ENCODE measurements at regions not wholly inside any gene's neighbourhood (a gene's known extent, or its start where the extent isn't known, plus 50 kb on each side); places are given as distances from the start of the nearest gene placed in this dataset.

GRCh38 chr5:164073081-164073480 lies 567.7 kb downstream of the MAT2B start:
- no peak for TF ChIP-seq CTCF (IDR thresholded peaks at IDR 0.05; ENCODE audit: extremely low read depth, insufficient read depth, missing control alignments)
- no peak for DNase-seq (ENCODE audit: low spot score)
- in situ Hi-C loops (cut with MboI; ENCODE audit: low pct_unique_long_range_greater_than_20kb, low sequenced_read_pairs, unreplicated experiment) = no loop called here

DNA sequence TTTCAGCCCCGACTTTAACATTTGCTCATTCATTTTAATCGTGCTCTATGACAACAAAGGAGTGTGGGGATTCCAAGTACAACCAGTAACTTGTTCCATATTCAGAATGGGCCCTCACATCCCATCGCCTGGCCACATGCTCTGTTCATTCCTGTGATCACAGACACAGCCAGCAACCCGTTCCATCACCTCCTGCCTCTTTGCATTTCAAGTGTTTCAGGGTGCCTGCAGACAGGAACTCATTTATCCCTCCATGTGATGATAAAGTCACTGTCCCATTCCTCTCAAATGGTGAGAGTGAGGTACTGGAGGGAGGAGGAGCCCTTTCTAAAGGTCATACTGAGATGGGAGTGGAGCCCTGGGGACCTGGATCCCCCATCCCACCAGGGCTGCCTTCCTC lies 571.1 kb downstream of the MAT2B start:
- in situ Hi-C loops (cut with MboI; ENCODE audit: low pct_unique_long_range_greater_than_20kb, low sequenced_read_pairs, unreplicated experiment) = no loop called here
- no peak for TF ChIP-seq CTCF (IDR thresholded peaks at IDR 0.05; ENCODE audit: extremely low read depth, insufficient read depth, missing control alignments)

GRCh38 chr5:164090358-164090757 lies 584.9 kb downstream of the MAT2B start:
- no peak for DNase-seq (ENCODE audit: low spot score)
- in situ Hi-C loops (cut with MboI; ENCODE audit: low pct_unique_long_range_greater_than_20kb, low sequenced_read_pairs, unreplicated experiment) = no loop called here
- TF ChIP-seq CTCF (IDR thresholded peaks at IDR 0.05; ENCODE audit: extremely low read depth, insufficient read depth, missing control alignments) = no peak

More for the DNA sequence above, 571.1 kb downstream of the MAT2B start:
- DNase-seq (ENCODE audit: low spot score) = no peak

- DNase-seq (ENCODE audit: low spot score) = no peak
- in situ Hi-C loops (cut with MboI; ENCODE audit: low pct_unique_long_range_greater_than_20kb, low sequenced_read_pairs, unreplicated experiment) = no loop called here
- TF ChIP-seq CTCF (IDR thresholded peaks at IDR 0.05; ENCODE audit: extremely low read depth, insufficient read depth, missing control alignments) = no peak
Observed at GRCh38 chr5:164091836-164092235, 586.4 kb downstream of the MAT2B start.

DNA sequence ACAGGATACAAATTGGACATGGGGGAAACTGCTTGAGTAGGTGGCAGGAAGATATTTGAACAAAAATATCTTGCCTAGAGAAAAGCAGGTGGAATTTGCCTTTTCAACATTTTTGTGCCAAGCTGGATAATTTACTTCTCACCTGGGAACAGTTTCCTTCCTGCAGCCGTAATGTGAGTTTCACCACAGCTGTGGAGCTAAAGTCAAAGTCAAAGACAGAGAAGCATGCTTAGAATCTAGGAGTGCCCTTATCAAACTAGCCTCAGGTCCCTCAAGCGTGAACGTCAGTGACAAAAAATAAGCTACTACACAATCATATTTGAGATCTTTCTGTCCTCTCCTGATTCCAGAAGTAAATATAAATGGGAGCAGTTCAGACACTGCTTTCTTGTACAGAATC lies 588.9 kb downstream of the MAT2B start:
- TF ChIP-seq CTCF (IDR thresholded peaks at IDR 0.05; ENCODE audit: extremely low read depth, insufficient read depth, missing control alignments) = no peak
- in situ Hi-C loops (cut with MboI; ENCODE audit: low pct_unique_long_range_greater_than_20kb, low sequenced_read_pairs, unreplicated experiment) = no loop called here
- DNase-seq (ENCODE audit: low spot score) = no peak

GRCh38 chr5:164097749-164098148 lies 592.3 kb downstream of the MAT2B start:
- in situ Hi-C loops (cut with MboI; ENCODE audit: low pct_unique_long_range_greater_than_20kb, low sequenced_read_pairs, unreplicated experiment) = no loop called here
- no peak for DNase-seq (ENCODE audit: low spot score)
- no peak for TF ChIP-seq CTCF (IDR thresholded peaks at IDR 0.05; ENCODE audit: extremely low read depth, insufficient read depth, missing control alignments)

DNA sequence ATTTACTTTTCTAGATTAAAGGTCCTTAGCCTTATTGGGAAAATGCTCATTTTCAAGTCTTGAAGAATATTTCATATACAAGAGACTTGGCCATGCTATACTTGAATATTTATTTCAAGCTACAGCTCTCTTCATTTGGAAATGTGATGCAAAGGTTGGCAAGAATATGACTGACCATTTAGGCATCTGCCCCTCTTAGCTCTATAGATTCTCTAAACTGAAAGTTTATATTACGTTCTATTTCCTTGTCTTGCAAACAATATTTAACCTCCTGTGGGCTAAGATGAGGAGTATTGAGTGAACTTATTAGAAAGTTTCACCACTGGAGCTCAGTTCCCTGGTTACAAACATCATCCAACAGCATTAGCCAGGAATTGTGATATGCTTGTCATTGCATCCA lies 593.1 kb downstream of the MAT2B start:
- no peak for DNase-seq (ENCODE audit: low spot score)
- in situ Hi-C loops (cut with MboI; ENCODE audit: low pct_unique_long_range_greater_than_20kb, low sequenced_read_pairs, unreplicated experiment) = no loop called here
- TF ChIP-seq CTCF (IDR thresholded peaks at IDR 0.05; ENCODE audit: extremely low read depth, insufficient read depth, missing control alignments) = no peak
